ENCODE measurements at regions not wholly inside any gene's neighbourhood (a gene's known extent, or its start where the extent isn't known, plus 50 kb on each side); places are given as distances from the start of the nearest gene placed in this dataset.
A peak's percentile ranks its signal among the peaks of the same experiment; 100 is the strongest.

DNA sequence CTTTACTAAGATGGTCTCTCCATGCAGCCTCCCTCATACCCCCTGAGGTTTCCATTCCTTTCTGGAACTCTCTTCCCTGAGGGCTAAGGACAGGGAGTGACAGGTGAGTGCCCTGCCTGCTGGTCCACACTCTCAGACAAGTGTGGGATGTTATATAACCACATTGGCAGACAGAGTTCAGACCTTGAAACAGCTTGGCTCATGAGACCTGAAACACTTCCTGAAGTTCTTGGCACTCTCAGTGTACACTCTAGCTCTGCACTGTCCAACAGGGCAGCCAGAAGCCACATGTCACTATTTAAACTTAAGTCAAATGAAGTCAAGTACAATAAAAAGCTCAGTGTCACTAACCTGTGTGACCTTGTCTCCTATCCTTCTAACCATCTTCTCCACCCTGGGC, 188.5 kb downstream of the ZNF621 start:
- no peak overlapping the region for H3K4me3 ChIP-seq (ENCODE audit: low read depth, low read length)
- DNase-seq (ENCODE audit: low read depth): no peak
- TF ChIP-seq, protein P1, sequence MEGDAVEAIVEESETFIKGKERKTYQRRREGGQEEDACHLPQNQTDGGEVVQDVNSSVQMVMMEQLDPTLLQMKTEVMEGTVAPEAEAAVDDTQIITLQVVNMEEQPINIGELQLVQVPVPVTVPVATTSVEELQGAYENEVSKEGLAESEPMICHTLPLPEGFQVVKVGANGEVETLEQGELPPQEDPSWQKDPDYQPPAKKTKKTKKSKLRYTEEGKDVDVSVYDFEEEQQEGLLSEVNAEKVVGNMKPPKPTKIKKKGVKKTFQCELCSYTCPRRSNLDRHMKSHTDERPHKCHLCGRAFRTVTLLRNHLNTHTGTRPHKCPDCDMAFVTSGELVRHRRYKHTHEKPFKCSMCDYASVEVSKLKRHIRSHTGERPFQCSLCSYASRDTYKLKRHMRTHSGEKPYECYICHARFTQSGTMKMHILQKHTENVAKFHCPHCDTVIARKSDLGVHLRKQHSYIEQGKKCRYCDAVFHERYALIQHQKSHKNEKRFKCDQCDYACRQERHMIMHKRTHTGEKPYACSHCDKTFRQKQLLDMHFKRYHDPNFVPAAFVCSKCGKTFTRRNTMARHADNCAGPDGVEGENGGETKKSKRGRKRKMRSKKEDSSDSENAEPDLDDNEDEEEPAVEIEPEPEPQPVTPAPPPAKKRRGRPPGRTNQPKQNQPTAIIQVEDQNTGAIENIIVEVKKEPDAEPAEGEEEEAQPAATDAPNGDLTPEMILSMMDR (IDR thresholded peaks at IDR 0.05; ENCODE audit: low read depth, low read length, missing control alignments): no peak

DNA sequence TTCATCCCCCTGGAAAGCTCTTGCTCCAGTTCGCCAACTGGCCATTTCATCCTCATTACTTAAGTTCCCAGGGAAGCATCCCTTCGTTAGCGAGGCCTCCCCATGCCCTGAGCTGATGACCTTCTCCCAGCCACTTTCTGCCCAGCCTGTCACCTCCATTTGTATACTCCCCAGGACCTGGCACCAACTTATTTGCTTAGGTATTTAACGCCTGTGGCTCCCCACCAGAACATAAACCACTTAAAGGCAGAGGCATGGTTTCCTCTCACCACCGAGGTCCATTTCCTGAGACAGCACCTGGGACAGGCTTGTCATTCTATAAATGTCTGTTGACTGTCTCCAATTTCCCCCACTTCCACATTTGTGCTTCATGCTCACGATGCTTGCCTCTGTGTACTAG, 189.0 kb downstream of the ZNF621 start:
- peak; percentile 47 for DNase-seq (ENCODE audit: low read depth)
- no peak overlapping the region for H3K4me3 ChIP-seq (ENCODE audit: low read depth, low read length)
- TF ChIP-seq, protein P1 (IDR thresholded peaks at IDR 0.05; ENCODE audit: low read depth, low read length, missing control alignments): no peak

DNA sequence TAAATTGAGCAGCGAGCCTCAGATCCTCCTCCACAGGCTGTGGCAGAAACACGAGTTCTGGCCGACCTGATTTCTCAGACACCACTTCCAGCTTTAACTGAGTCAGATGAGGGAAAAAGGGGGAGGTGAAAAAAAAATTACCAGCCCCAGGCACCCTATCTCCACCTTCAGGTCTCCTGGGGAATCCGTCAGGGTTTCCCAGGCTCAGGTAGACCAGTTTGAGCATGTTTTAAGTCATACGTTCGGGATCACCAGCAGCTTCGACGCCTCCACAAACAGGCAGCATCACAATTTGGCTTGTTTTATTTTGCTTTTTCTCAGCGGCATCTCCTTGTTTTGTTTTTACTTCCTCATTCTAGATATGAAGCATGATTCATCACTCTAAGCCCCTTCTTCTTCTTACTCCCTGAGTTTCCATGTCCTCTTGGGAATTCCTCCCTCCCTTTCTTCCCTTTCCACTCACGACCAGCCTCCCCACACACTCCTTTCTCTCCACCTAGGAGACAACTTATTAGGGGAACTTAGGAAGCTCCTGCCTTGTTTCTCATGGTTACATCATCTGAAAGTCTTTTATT, 190.1 kb downstream of the ZNF621 start:
- DNase-seq (ENCODE audit: low read depth): no peak
- H3K4me3 ChIP-seq (ENCODE audit: low read depth, low read length): no peak overlapping the region
- TF ChIP-seq, protein P1 (IDR thresholded peaks at IDR 0.05; ENCODE audit: low read depth, low read length, missing control alignments): no peak

DNA sequence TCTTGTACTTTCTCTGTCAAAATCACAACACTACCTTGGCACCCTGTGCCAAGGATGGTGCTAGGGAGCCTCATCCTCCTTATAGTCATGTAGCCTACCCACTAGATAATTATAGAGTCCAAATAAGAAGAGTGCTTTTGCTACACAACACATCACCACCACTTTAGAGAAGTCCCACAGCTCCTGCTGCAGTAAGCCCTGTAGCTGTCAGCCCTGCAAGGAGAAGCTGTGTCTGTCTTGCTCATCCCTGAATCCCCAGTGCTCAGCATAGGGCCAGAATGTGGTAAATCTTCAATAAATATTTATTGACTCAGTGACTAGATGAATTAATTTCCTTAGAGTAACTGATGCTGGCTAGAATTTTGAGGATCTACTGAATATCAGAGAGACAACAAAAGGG, 190.8 kb downstream of the ZNF621 start:
- no peak overlapping the region for H3K4me3 ChIP-seq (ENCODE audit: low read depth, low read length)
- TF ChIP-seq, protein P1 (IDR thresholded peaks at IDR 0.05; ENCODE audit: low read depth, low read length, missing control alignments): no peak
- no peak for DNase-seq (ENCODE audit: low read depth)

DNA sequence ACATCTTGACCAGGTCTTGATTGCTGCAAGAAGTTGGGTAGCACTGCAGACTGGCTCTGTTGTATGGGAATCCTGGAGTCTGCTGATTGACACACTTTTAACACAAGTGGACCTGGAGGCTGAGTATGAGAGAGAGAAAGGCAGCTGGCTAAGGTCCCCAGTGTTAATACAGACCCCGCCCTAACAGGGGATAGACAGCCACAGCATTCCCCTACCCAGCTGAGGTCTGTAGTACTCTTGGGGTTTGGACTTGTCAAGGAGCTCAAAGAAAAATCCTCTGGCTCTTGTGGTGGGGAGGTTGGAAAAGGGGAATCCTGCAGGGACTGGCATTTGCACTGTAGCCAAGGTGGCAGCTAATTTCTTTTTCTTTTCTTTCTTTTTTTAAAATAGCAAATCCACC, 192.7 kb downstream of the ZNF621 start:
- H3K4me3 ChIP-seq (ENCODE audit: low read depth, low read length): no peak overlapping the region
- DNase-seq (ENCODE audit: low read depth): no peak
- TF ChIP-seq, protein P1 (IDR thresholded peaks at IDR 0.05; ENCODE audit: low read depth, low read length, missing control alignments): no peak

DNA sequence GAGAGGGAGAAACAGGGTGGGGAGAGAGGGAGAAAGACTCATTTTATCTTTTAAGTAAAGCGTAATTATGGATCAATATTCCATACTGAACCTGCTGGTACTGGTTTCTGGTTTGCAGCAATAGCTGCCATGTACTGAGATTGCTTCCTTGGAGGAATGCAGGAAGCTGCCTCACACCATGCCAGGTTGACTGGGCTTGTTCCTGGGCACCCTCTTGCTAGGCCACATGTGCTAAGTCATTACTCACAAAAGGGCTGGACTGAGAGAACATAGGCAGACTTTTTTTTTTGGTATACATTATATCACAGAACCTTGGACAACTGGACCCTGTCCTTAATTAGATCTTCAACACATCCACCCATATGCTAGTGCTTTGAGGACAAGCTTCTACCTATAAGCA, 193.4 kb downstream of the ZNF621 start:
- H3K4me3 ChIP-seq (ENCODE audit: low read depth, low read length): no peak overlapping the region
- TF ChIP-seq, protein P1 (IDR thresholded peaks at IDR 0.05; ENCODE audit: low read depth, low read length, missing control alignments): no peak
- DNase-seq (ENCODE audit: low read depth): no peak

DNA sequence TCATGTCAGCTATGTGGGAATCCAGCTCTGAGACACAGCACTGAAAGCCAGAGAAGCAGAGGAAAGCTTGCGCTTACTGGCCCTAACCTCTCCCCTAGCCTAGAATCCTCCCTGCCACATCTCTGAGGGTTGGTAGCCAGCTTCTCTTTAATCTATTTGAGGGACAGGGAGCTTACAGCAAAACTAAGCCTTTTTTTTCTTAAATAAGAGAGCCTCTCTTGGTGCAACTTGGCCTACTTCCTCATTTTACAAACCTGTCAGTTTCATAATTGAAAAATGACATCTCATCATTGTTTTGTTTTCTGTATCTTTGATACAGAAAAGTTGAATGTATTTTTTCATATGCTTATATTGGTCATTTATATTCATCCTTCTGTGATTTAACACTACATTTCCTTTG, 193.9 kb downstream of the ZNF621 start:
- no peak overlapping the region for H3K4me3 ChIP-seq (ENCODE audit: low read depth, low read length)

More for the DNA sequence above, 193.9 kb downstream of the ZNF621 start:
- DNase-seq (ENCODE audit: low read depth): peak; percentile 45
- TF ChIP-seq, protein P1 (IDR thresholded peaks at IDR 0.05; ENCODE audit: low read depth, low read length, missing control alignments): no peak

All from GM12864 (cell line).